ENCODE measurements at regions not wholly inside any gene's neighbourhood (a gene's known extent, or its start where the extent isn't known, plus 50 kb on each side); places are given as distances from the start of the nearest gene placed in this dataset.

DNA sequence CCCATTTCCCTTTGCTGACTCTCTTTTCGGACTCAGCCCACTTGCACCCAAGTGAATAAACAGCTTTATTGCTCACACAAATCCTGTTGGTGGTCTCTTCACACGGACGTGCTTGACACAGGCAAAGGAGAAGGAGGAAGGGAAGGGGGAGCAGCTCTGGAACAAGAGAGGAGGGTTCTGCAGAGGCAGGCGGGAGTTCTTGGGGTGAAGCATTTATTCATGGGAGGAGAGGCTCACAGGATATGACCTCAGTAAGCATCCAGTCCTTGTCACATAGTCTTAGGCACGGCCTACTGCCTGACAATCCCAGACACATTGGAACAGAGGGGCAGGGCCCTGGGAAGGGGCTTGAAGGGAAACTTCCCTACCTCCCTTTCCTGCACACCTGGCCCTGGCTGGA, 171.7 kb upstream of the HS6ST1 start:
- no peak for DNase-seq (ENCODE audit: extremely low read depth, low read depth, low spot score)

GRCh38 chr2:128490881-128491691, 172.4 kb upstream of the HS6ST1 start:
- no peak for DNase-seq (ENCODE audit: extremely low read depth, low read depth, low spot score)

DNA sequence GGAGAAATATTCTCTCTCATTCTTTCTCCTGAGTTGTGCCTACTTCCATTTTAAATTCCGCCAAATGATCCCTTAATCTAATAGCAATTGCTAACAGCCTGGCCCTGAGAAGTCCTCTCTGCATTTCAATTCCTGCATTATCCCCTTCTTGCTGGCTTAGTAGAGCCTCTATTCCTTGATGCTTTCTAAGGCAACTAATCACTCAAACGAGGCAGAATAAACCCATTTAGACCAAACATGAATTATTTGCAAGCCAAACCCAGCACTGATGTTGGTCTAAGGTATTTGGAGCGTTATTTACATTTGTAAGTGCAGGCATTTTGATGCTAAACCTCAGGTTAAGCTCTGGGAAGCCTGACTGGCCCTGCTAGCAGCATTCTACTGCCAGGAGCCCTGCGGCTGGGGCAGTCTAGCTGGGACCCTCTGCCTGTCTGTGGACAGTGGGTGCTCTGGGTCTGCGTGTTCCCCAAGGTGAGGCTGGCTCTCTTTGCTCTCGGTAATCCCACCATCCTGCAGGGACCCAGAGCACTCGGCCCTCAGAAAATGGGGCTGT, 173.1 kb upstream of the HS6ST1 start:
- DNase-seq (ENCODE audit: extremely low read depth, low read depth, low spot score), result no peak

GRCh38 chr2:128492966-128493811, 174.5 kb upstream of the HS6ST1 start:
- no peak for DNase-seq (ENCODE audit: extremely low read depth, low read depth, low spot score)

GRCh38 chr2:128493880-128494279, 175.2 kb upstream of the HS6ST1 start:
- DNase-seq (ENCODE audit: extremely low read depth, low read depth, low spot score), result no peak

GRCh38 chr2:128494307-128494639, 175.6 kb upstream of the HS6ST1 start:
- DNase-seq (ENCODE audit: extremely low read depth, low read depth, low spot score), result no peak

DNA sequence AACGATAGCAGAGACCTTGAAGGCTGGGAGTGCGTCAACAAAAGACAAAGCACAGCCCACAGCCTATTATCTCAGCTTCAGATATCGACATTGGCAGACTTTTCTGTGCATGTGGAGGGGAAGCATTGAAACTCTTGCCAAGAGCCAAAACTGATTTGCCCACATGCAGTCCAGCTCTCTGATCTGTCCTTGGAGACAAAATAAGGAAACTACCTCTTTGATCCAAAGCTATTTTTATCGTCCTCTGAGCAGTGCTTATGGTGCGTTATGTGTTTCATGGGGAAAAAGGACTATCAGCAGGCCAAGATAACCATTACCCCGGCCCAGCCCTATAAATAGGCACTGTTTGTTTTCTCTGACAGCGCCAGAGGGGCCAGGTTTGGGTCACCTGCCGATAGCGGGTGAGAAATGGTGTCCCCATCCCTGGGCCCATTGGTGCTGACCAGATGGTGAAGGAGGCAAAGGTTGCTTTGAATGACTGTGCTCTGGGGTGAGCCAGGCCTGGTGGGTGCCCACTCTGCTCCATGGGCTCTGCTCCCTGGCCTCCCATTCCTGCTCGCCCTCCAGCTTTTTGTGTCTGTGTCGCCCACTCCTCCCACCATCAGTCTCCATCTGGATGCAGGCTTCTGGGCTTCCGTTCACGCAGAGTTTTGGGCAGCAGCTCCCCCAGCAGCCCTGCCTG, 176.1 kb upstream of the HS6ST1 start:
- DNase-seq (ENCODE audit: extremely low read depth, low read depth, low spot score), result no peak

GRCh38 chr2:128495996-128496547, 177.4 kb upstream of the HS6ST1 start:
- no peak for DNase-seq (ENCODE audit: extremely low read depth, low read depth, low spot score)

DNA sequence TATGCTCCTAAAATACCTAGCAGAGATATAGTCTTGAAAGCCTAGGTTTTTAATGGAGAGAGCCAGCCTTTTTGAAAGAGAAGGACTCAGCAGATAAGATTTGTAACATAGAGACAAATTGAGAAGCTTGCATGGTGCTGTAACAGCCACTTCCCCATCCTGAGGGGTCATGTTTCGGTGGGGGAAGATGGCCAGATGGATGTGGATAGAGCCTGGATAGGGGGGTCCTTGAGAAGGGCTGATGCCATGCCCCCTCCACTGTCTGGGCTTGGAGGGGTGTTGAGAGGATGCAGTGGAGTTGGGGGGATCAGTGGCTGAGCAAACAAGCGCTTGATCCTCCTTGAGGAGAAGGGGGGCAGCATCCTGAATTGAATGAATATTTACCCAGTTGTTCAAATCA, 178.0 kb upstream of the HS6ST1 start:
- no peak for DNase-seq (ENCODE audit: extremely low read depth, low read depth, low spot score)

DNA sequence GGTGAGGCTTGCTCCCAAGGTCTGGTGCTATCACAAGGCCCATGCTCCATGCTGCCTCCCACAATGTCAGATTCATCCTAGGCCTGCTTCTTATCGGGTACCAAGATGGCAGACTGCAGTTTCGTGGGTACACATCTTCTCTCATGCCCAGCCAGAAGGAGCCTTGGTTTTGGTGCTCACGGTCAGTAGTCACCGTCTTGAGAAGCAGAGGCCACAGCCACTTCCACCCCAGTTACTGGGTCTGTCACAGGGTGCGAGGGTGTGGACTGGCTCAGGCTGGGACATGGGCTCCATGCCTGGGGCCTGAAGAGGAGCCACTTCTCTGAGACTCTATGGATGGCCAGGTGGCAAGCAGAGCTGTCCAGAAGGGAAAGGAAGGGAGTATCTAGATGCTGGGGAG, 178.8 kb upstream of the HS6ST1 start:
- DNase-seq (ENCODE audit: extremely low read depth, low read depth, low spot score), result no peak

DNA sequence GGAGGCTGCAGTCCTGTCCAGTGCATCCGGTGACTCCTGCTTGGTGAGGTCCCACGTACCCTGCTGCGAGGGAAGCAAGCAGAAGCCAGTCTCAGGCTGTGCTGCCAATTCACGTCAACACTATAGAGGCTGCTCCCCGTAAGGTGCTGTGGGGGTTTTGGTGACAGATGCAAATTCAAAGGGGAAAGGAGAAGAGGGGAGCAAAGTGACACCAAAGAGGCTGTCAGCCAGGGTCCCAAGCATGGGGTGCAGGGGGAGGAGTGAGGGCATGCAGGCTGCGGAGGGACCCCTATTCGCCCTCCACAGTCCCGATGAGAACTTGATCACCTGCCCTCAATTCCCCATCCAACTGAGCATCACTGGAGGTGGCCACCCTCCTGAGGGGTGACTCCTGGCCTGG, 179.4 kb upstream of the HS6ST1 start:
- no peak for DNase-seq (ENCODE audit: extremely low read depth, low read depth, low spot score)

- DNase-seq (ENCODE audit: extremely low read depth, low read depth, low spot score), result no peak
These were observed 179.9 kb upstream of the HS6ST1 start for GRCh38 chr2:128498589-128498988.

GRCh38 chr2:128499367-128500137, 180.9 kb upstream of the HS6ST1 start:
- no peak for DNase-seq (ENCODE audit: extremely low read depth, low read depth, low spot score)

GRCh38 chr2:128500138-128500800, 181.6 kb upstream of the HS6ST1 start:
- no peak for DNase-seq (ENCODE audit: extremely low read depth, low read depth, low spot score)

DNA sequence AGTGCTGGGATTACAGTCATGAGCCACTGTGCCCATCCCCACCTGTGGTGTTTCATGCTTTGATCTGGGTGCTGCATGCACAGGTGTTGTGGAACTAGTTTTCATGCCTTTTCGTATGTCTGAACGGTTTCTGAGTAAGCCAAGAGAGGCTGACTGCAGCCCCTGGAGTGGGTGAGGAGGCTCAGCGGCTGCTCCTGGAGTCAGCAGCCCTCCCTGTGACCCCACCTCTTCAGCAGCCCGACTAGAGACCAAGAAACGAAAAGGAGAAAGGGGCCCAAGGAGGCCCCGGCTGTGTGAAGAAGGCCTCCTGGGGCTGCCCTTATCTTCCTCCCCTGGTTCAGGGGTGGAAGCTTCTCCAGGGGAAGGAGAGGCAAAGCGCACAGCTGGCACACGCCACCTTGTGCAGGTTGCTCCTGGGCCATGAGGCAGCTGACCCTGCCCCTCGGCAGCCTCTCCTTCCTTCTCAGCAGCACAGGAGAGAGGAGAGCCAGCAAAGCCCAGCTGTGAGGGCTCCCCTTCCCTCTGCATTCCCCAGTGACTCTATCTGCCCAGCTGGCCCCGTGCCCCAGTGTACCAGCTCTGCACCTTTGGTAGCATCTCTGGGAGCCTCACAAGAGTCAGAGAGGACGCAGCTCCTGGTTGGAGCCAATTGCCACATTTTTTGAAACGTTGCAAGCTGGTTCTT, 182.5 kb upstream of the HS6ST1 start:
- no peak for DNase-seq (ENCODE audit: extremely low read depth, low read depth, low spot score)

DNA sequence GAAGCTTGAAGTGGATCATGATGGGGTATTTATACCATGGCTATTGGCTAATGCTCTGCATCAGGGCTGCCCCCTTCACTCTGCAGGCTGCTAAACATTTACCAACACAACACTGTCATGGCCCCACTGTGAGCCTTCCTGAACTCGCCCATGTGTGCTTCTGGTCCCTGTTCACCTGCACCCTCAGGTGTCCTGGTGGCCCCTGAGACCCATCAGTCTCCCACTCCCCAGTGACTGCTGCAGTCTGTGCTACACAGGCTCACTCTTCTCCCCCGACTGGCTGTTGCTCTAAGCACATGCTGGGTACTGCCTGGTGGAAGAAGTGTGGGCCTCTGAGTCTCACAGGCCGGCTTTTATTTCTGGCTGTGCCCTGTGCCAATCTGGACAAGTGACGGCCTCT, 183.0 kb upstream of the HS6ST1 start:
- no peak for DNase-seq (ENCODE audit: extremely low read depth, low read depth, low spot score)

GRCh38 chr2:128502200-128502599, 183.5 kb upstream of the HS6ST1 start:
- no peak for DNase-seq (ENCODE audit: extremely low read depth, low read depth, low spot score)

DNA sequence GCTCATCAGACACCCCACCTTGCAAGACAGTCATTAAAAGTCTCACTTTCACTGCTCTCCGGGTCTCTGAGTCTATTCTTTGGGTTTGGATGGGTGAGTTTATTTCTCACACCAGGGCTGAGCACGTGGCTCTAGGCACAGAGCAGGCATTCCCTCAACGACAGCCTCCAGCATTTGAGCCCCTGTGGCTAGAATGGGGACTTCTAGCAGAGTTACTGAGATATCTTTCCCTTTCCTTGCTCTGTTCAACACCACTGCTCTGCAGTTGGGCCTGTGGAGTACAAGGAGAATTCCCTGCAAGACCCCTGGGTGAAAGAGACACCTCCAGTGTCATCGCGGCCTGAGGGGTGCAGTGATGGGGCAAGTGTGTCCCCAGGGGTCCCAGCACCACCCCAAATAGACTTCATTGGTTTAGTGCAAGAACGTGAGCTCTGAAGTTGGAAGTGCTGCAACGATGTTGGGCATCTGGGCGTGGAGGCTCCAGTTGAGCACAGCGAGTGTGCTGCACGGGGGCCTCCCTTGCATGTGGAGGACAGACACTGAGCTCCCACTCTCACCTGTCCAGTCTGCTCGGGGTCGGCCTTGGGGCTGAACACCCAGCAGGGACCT, 184.1 kb upstream of the HS6ST1 start:
- DNase-seq (ENCODE audit: extremely low read depth, low read depth, low spot score), result no peak
